ENCODE measurements at regions not wholly inside any gene's neighbourhood (a gene's known extent, or its start where the extent isn't known, plus 50 kb on each side); places are given as distances from the start of the nearest gene placed in this dataset.
"Not testable (repeated sequence)": the region's sequence is repeated elsewhere in the genome, so short reads cannot be mapped to it uniquely, and the experiment has no call there.

DNA sequence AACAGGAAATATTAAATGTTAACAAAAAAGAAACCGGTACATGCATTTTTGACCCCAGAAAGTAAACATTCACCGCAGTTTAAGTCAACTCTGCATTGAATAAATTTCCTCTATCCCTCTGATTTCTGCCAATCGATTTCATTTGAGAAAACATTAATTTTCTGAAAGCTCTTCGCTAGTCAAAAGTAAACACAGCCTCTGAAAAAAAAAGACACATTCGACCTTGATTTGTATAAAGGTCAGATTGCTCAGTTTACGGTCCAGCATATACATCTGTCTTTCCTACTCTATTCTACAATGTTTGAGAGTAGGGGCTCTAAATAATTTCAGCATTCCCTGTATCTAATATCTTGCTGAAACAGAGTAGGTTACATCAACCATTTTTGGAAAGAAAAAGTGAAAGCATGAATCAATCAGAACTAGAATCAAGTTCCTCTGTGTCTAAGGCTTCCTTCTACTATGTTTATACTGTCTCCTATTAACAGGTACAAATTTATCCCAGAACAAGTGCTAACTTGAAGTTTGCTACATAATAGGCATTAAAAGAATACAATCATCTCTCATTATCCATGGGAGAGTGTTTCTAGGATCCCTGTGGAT lies 243.8 kb downstream of the UBE2NL start:
- H3K9me3 Mint-ChIP-seq; H3K27ac Mint-ChIP-seq; H3K4me3 Mint-ChIP-seq; DNase-seq; ATAC-seq (replicated peaks); H3K4me1 Mint-ChIP-seq; H3K27me3 Mint-ChIP-seq; H3K36me3 Mint-ChIP-seq: not testable (repeated sequence)

- not testable (repeated sequence) for ATAC-seq (replicated peaks); H3K36me3 Mint-ChIP-seq; H3K9me3 Mint-ChIP-seq; H3K4me1 Mint-ChIP-seq; H3K27me3 Mint-ChIP-seq; H3K27ac Mint-ChIP-seq; DNase-seq; H3K4me3 Mint-ChIP-seq
Observed at GRCh38 chrX:144129511-144129910, 245.6 kb downstream of the UBE2NL start.

GRCh38 chrX:144130507-144130906 lies 246.6 kb downstream of the UBE2NL start:
- H3K27ac Mint-ChIP-seq; H3K9me3 Mint-ChIP-seq; ATAC-seq (replicated peaks); H3K36me3 Mint-ChIP-seq; H3K27me3 Mint-ChIP-seq; H3K4me3 Mint-ChIP-seq; DNase-seq; H3K4me1 Mint-ChIP-seq: not testable (repeated sequence)

- H3K27me3 Mint-ChIP-seq; ATAC-seq (replicated peaks); H3K4me1 Mint-ChIP-seq; H3K27ac Mint-ChIP-seq; H3K36me3 Mint-ChIP-seq; DNase-seq; H3K9me3 Mint-ChIP-seq; H3K4me3 Mint-ChIP-seq: not testable (repeated sequence)
Observed at GRCh38 chrX:144131080-144131479, 247.2 kb downstream of the UBE2NL start.

GRCh38 chrX:144134448-144135119 lies 250.7 kb downstream of the UBE2NL start:
- not testable (repeated sequence) for DNase-seq, H3K4me1 Mint-ChIP-seq

GRCh38 chrX:144154474-144154873 lies 270.6 kb downstream of the UBE2NL start:
- not testable (repeated sequence) for H3K27me3 Mint-ChIP-seq; DNase-seq; H3K27ac Mint-ChIP-seq; H3K36me3 Mint-ChIP-seq; H3K9me3 Mint-ChIP-seq; ATAC-seq (replicated peaks); H3K4me1 Mint-ChIP-seq; H3K4me3 Mint-ChIP-seq

More at GRCh38 chrX:144134448-144135119, 250.7 kb downstream of the UBE2NL start:
- H3K27ac Mint-ChIP-seq; H3K27me3 Mint-ChIP-seq; ATAC-seq (replicated peaks); H3K36me3 Mint-ChIP-seq; H3K9me3 Mint-ChIP-seq; H3K4me3 Mint-ChIP-seq: not testable (repeated sequence)

- not testable (repeated sequence) for H3K4me1 Mint-ChIP-seq, H3K9me3 Mint-ChIP-seq, H3K27ac Mint-ChIP-seq, H3K27me3 Mint-ChIP-seq, DNase-seq, H3K4me3 Mint-ChIP-seq, H3K36me3 Mint-ChIP-seq
- peak; percentile 83 to 92 for ATAC-seq (replicated peaks)
Observed at GRCh38 chrX:144185197-144185596, 301.3 kb downstream of the UBE2NL start.

DNA sequence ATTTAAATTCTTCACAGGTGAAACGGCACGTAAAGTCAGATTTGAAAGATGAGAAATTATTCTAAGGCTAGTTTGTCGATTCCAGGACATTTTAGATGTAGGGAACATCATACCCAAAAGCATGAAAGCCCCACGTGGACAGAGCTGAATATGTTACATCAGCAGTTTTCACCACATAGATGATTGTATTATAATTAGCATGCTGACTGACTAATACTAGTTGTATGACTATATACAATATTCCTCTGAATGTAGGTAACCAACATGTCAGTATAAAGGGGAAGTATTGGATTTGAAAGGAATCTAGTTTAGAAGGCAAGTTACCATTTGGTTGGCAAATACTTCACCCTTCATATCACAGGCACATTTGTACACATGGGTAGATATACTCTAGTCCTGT lies 304.6 kb downstream of the UBE2NL start:
- H3K9me3 Mint-ChIP-seq, H3K27me3 Mint-ChIP-seq, H3K36me3 Mint-ChIP-seq, DNase-seq, H3K4me1 Mint-ChIP-seq, H3K4me3 Mint-ChIP-seq, H3K27ac Mint-ChIP-seq: not testable (repeated sequence)
- ATAC-seq (replicated peaks): peak in 1 of 2 donors; percentile 52

DNA sequence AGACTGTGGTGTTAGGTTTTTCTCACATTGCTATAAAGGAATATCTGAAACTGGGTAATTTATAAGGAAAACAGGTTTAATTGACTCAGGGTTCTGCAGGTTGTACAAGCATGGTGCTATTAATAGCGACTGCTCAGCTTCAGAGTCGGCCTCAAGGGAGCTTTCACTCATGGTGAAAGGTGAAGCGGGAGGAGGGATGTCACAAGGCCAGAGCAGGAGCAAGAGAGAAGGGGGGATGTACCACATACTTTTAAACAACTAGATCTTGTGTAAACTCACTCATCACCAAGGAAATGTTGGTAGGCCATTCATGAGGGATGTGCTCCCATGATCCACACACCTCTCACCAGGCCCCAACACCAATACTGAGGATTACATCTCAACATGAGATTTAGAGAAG lies 313.2 kb downstream of the UBE2NL start:
- ATAC-seq (replicated peaks); H3K4me3 Mint-ChIP-seq; H3K27me3 Mint-ChIP-seq; H3K36me3 Mint-ChIP-seq; H3K9me3 Mint-ChIP-seq; DNase-seq; H3K27ac Mint-ChIP-seq; H3K4me1 Mint-ChIP-seq: not testable (repeated sequence)

GRCh38 chrX:144202726-144203125 lies 318.9 kb downstream of the UBE2NL start:
- not testable (repeated sequence) for H3K4me1 Mint-ChIP-seq, DNase-seq, H3K27ac Mint-ChIP-seq, H3K9me3 Mint-ChIP-seq, H3K4me3 Mint-ChIP-seq, H3K36me3 Mint-ChIP-seq, H3K27me3 Mint-ChIP-seq
- peak; percentile 69 to 78 for ATAC-seq (replicated peaks)

DNA sequence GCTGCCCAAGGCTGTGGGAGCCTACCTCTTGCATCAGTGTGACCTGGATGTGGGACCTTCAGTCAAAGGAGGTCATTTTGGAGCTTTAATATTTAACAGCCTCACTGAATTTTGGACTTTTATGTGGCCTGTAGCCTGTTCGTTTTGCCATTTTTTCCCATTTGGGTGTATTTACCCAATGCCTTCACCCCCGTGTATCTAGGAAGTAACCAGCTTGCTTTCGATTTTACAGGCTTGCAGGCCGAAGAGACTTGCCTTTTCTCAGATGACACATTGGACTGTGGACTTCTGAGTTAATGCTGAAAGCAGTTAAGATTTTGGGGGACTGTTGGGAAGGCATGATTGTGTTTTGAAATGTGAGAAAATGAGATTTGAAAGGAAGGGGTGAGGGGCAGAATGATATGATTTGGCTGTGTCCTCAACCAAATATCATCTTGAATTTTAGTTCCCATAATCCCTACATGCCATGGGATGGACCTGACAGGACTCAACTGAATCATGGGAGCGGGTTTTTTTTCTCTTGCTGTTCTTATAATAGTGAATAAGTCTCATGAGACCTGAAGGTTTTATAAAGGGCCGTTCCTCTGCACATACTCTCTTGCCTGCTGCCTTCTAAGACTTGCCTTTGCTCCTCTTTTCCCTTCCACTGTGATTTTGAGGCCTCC lies 324.6 kb downstream of the UBE2NL start:
- not testable (repeated sequence) for H3K36me3 Mint-ChIP-seq; ATAC-seq (replicated peaks); H3K9me3 Mint-ChIP-seq; H3K27ac Mint-ChIP-seq; H3K4me3 Mint-ChIP-seq; DNase-seq; H3K4me1 Mint-ChIP-seq; H3K27me3 Mint-ChIP-seq

DNA sequence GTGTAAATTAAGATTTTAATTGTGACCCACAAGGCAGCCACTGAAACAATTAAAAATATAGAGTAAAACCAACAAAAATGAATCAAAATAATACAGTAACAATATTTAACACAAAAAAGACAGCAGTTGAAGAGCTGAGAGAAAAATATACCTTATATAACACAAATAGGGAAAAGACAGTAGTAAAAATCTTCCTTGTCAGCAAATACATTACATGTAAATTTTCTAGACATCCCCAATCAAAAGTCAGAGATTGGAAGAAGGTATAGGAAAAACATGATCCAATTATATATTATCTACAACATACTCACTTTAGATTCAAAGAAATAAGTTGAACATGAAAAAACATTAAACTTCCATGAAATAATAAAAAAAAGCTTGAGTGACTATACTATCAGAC lies 330.8 kb downstream of the UBE2NL start:
- no peak for DNase-seq
- no peak overlapping the region for H3K27ac Mint-ChIP-seq
- no peaks in the 10 kb centered on the region for H3K36me3 Mint-ChIP-seq
- ATAC-seq (replicated peaks): no peak
- no peaks in the 10 kb centered on the region for H3K27me3 Mint-ChIP-seq
- no peaks in the 10 kb centered on the region for H3K4me1 Mint-ChIP-seq
- H3K9me3 Mint-ChIP-seq: no peaks in the 10 kb centered on the region
- H3K4me3 Mint-ChIP-seq: no peak overlapping the region

GRCh38 chrX:144219035-144219434 lies 335.2 kb downstream of the UBE2NL start:
- Mint-ChIP-seq H3K27me3 (no peaks in the 10 kb centered on the region), H3K4me1 (no peaks in the 10 kb centered on the region), H3K4me3 (no peak overlapping the region), H3K27ac (no peak overlapping the region), H3K9me3 (no peaks in the 10 kb centered on the region), H3K36me3 (no peaks in the 10 kb centered on the region)
- DNase-seq (no peak), ATAC-seq (replicated peaks) (no peak)

GRCh38 chrX:144231116-144231785 lies 347.4 kb downstream of the UBE2NL start:
- H3K4me3 Mint-ChIP-seq; H3K4me1 Mint-ChIP-seq; ATAC-seq (replicated peaks); DNase-seq; H3K36me3 Mint-ChIP-seq; H3K27ac Mint-ChIP-seq; H3K27me3 Mint-ChIP-seq: not testable (repeated sequence)
- H3K9me3 Mint-ChIP-seq: peaks cover 1 to 13% of the 10 kb centered on the region in 2 donors

- DNase-seq (no peak), ATAC-seq (replicated peaks) (no peak)
- Mint-ChIP-seq H3K9me3 (peaks cover 3 to 7% of the 10 kb centered on the region in 2 donors), H3K27ac (no peak overlapping the region), H3K4me3 (no peak overlapping the region), H3K36me3 (no peaks in the 10 kb centered on the region), H3K4me1 (no peaks in the 10 kb centered on the region), H3K27me3 (no peaks in the 10 kb centered on the region)
Observed at GRCh38 chrX:144253356-144253755, 369.5 kb downstream of the UBE2NL start.
